PC-3 (cell line): ENCODE measurements at regions not wholly inside any gene's neighbourhood (a gene's known extent, or its start where the extent isn't known, plus 50 kb on each side); places are given as distances from the start of the nearest gene placed in this dataset.

Source experiments
- CTCF ChIP-seq: fragments of 300-600 bp; sonication (generic); conservative IDR thresholded peaks from 2 replicates; pipeline ENCODE4 v1.5.1; 2017; ENCODE audit warnings: antibody characterized with exemption, low read depth, mild to moderate bottlenecking, low read length
- EZH2phosphoT487 ChIP-seq: fragments of 300-600 bp; sonication (generic); IDR thresholded peaks from 2 replicates; pipeline ENCODE4 v1.6.1; 2018; ENCODE audit warnings: mild to moderate bottlenecking, antibody characterized with exemption, low read length, borderline replicate concordance

- no peak for TF ChIP-seq EZH2phosphoT487
- no peak for TF ChIP-seq CTCF
Measured at GRCh38 chr10:43965033-43965917, 316.6 kb upstream of the ZNF32 start.
